Hematopoietic multipotent progenitor cell treated with erythropoietin and hydrocortisone succinate and interleukin-3 and kit ligand, for 4 days (in vitro differentiated cells): ENCODE measurements at regions not wholly inside any gene's neighbourhood (a gene's known extent, or its start where the extent isn't known, plus 50 kb on each side); places are given as distances from the start of the nearest gene placed in this dataset.

Experiments
- DNase-seq: peaks from one replicate; pipeline ENCODE4 v3.0.0-alpha.2; 2015

DNA sequence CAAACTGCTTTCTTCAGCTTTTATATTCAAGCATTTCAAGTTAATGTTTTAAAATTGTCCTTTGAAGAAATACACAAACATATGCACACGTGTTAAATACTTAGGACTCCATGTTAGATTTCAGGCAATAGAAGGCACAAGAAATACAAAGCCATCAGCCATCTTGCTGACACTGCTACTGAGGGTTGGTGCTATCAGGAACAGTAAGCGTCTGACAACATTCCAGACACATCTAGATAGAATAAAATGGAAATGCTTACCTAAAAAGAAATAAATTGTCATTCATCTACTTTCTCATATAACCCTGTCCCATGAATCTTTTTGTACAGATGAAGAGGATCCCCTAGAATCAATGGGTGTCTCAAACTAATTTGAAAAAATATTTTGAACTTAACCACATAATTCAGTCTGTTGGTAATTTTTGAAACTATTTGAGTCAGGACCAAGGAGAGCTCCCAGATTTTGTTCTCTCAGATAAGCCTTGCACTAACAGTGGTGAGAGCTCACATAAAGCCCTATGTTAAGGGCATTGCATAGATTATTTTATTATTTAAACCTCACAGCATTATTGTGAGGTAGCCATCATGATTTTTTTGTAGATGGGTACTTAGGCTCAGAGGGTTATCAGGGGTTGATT lies 631.1 kb upstream of the POU3F2 start:
- DNase-seq, result peak; percentile 28

DNA sequence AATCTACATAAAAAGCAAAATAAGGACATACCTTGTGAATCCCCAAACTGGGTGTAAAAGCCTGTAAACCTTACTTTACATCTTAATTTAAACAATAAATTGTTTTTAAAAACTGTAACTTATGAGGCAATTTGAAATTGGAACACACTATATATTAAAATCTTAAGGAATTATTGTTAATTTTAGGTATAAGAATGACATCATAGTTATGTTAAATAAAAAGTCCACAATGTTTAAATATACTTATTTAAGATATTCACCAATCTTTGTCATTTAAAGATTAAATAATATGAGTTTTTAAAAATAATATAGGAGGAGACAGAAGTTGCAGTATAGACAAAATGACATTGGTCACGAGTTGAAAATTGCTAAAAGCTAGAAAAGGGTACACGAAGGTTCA lies 621.9 kb upstream of the POU3F2 start:
- DNase-seq, result no peak

DNA sequence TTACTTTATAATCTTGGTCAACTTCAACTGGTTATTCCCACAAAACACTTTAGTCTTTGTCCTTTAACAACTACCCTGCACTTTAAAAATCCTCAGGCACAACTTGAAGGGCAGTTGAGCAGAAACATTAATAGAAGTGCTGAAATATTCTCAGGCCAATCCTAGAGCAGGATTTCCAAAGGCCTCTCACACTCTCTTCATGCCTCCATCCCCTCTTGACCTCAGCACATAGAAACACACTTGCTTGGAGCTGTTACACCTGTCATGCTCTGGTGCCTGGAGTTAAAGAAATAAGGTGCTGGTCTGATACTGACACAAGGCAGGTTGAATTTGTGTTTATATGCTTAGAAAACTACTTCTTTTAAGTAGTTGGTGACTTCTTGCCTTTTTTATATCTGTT lies 618.8 kb upstream of the POU3F2 start:
- DNase-seq, result no peak

DNA sequence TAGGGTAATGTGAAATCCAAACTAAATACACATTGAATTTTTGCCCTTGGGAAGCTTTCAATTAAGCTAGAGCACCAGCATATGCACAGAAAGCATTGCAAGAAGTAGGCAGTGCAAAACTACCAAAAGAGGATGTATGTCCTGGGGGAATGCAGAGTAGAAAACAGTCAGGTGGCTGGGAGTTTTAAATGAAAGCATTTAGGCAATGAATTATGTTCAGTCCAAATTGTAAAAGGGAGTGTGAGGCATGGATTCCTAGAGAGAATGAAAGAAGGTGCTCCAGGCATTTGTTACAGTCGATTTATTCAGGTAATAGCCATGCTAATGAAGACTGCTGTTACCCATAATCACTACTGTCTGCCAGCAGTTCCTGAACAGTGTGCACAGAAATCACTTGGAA lies 604.1 kb upstream of the POU3F2 start:
- no peak for DNase-seq

DNA sequence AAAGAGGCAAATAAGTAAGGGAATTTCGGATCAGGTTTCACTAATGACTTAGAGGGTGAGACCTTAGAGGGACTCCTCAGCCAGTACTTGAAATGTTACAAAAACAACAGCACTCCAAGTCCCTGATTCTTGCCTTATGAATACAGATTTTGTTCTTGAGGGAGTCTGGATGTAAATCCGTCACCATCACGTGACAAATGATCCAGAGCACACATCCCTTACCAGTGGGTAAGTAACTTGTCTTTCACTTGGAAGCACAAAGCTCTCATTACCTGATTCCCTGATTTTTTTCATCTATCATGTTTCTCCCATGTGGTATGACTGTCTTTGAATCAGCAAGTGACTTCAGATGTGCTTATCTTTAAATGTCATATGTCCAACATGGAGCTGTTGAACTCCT lies 595.3 kb upstream of the POU3F2 start:
- DNase-seq, result no peak

DNA sequence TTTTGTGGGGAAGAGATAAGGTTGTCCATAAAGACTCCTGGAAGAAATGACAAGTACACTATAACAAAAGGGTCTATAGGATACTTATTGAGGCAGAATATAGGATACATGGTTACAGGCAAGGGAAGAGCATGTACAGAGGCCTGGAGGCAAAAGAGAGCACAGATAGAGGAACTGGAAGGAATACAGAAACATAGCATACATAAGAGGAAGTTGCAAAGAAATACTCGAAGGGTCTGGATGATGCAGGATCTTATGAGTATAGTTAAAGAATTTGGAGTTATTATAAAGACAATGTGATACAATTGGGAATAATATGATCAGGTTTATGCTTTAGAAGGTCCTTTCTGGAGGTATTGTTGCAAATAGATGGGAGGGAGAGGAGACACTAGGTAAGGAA lies 592.7 kb upstream of the POU3F2 start:
- no peak for DNase-seq

DNA sequence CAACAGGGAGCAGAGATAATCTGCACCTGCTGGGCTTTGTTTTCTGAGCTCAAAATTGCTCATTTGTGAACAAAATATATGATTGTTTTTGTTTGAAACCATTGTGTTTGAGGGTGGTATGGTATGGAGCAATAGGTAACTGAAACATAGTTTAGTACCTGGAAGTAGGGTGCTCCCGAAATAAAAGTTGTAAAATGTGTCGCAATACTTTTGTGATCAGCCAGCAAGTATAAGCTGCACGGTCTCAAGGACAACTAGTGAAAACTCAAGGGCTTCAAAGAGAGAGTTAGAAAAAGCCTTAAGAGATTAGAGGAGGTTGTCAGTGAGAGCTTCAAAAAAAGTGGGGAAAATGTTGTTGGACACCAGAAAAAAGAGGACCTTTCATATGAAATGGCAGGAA lies 579.8 kb upstream of the POU3F2 start:
- no peak for DNase-seq

DNA sequence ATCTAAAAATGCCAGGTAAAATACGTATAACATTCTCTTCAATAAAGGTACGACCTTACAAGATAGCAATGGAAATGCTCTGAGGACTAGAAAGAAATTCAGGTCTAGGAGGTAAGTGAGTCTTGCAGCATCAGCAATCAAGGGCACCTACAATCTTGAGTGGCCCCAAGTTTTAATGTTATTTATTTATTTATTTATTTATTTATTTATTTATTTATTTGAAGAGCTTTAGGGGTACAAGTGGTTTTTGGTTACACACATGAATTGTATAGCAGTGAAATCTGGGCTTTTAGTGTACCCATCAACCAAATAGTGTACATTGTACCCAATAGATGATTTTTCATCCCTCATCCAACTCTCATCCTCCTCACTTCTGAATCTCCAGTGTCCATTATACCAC lies 574.0 kb upstream of the POU3F2 start:
- no peak for DNase-seq

DNA sequence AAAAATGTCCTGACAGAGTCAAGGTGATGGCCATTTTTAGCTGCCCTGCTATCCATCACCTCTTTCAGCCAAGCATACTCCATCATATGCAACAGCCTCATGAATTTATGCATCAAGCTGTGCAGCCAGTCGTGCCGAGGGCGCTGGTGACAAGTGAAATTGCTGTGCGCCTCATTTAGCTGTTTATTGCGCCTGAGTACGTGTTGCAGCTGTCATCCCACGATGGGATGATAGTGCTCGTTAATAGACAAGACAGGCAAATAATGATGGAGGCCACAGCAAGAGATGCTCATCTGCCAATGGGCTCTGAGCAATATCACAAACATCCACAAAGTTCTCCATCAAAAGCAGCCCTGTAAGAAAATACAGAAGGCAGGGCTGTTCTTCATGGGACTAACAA lies 562.3 kb upstream of the POU3F2 start:
- DNase-seq, result no peak

DNA sequence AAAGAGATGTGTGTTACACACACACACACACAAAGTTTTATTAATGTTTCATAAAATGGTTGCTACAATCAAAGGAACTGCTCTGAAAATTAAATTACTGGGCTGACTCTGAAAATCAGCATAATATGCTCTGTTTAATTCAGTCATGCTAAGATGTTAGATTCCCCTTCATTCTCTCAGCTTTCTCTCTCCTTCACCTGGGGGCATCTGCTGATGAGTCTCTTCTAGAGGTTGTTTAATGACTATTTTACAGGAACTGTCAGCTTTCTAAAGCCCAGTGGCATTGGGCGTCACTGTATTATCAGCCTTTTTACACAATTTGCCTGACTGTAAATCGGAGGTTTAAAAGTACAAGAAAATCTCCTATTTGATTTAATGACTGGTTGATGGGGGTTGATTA lies 559.7 kb upstream of the POU3F2 start:
- DNase-seq, result no peak

DNA sequence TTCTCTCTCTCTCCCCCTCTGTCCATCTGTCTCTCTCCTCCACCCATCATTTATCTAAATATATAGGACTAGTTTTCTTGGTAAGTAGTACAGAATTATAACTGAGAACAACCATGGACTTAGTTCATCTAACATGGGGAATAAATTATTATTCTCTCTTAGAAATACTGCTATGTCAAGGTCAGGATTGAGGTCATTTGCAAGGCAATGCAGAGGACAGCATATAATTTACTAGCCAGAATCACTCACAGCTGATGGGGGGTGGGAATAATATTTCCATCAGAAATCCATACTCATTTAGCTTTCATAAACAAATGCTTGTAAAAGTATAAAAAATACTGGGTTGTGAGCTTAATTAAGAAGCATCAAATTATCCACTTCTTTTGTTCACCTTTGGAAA lies 553.9 kb upstream of the POU3F2 start:
- no peak for DNase-seq

DNA sequence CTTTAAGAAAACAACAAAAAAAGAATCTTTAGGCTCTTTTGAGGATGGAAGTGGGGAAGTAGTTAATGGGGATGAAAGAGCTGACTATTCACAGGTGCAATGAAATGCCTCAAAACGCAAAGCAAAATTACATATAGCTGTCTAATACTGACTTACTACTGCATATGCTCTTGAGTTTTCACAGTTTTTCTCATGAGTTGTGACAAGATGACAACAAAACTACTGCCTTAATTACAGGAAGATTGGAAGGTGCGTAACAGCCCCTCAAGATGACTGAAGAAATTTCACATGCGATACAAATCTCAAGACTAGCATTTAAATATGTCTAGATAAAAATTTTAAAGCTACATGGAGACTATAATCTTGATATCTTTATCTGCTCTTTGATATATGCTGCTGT lies 547.8 kb upstream of the POU3F2 start:
- DNase-seq, result no peak

DNA sequence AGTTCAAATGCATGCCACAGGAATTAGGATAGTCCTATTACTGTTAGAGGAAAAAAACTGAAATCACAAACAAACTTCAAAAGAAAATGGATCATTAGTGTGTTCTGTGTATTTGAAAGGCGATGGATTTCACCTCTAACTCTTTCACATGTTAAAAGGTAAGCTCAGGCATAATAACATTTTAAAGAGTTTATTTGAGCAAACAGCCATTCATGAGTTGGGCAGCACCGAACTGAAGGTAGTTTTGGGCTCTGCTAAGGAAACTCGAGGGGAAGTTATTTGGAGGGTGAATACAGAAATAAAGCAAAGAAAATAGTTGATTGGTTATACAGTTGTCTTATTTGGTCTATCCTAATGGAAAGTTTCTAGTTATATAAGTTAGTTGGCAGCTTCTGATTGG lies 546.5 kb upstream of the POU3F2 start:
- no peak for DNase-seq

DNA sequence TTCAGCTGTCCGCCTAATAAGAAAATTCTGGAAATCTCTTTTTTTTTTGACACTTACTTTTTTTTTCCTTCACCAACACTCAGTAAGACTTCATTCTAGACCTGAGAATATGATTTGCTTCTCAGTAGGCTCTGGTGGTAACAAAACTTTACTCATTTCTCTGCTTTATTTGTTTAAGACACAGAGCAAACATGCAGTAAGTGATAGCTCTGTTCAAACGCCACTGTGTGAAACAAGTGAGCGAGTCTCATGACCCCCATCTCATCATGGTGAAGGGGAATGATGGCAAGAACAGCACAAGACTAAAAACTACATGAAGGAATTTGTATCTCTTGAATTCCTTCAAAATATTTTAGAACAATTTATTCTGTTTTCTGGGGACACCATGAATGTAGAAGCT lies 541.6 kb upstream of the POU3F2 start:
- DNase-seq, result no peak

DNA sequence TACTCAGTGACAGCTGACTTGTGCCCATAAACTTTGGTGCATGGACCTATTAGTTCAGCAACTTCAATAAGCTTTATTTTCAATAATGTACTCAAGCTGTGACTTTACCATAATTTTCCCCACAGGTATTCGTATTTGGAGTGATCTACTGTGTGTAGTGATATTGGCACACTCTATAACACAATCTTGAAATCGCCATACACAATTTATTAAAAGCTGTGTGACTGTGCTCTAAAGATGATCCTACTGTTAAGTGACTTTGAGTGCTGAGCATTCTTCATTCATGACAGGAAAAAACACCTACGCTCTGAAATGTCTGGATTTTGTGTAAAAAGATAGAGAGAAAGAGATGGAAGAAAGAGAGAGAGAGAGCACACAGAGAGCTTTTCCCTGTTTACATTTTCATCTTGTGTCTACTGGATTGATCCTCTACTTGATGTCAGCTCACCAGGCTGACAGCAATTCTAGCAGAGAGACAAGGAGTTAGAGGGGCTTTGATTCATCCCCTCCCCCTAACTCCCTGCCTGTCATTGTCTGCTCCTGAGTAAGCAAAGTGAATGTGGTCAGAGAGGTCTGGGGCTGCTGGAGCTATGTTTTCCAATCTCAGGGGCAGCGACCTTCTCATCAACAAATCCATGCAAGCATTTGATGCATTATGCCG lies 538.7 kb upstream of the POU3F2 start:
- no peak for DNase-seq

DNA sequence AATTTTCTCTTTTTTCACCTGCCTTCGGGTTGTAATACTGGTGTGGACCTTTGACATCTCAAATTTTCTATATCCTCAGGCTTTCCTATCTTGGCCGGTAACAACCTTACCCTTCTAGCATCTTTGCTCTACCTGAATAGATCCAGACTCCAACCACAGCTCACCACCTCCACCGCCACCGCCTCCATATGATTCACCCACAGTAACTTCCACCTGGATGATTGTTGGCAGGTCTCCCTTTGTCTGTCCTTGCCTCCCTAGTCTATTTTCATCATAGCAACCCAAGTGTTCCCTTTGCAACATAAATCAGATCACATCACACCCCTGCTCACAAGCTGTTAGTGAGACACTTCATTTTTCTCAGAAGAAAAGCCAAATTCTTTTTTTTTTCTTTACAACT lies 525.8 kb upstream of the POU3F2 start:
- DNase-seq, result no peak

DNA sequence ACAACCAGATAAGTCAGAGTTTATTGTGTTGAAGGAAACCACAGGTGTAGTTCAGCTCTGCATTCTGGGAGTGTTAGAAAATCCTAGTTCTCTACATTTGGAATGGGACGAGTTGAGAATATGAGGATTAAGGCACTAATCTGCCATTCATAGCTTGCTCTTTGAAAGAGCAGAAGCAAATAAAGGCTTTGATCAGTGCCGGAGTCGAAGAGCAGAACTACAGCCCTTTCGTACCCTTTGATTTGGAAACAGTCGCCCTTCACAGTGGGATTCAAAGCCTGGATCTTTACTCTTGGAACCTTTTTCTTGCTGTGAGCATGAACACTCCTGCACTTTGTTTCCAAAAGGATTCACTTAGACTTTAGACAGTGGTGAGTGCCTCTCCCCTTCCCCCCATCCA lies 523.9 kb upstream of the POU3F2 start:
- no peak for DNase-seq

DNA sequence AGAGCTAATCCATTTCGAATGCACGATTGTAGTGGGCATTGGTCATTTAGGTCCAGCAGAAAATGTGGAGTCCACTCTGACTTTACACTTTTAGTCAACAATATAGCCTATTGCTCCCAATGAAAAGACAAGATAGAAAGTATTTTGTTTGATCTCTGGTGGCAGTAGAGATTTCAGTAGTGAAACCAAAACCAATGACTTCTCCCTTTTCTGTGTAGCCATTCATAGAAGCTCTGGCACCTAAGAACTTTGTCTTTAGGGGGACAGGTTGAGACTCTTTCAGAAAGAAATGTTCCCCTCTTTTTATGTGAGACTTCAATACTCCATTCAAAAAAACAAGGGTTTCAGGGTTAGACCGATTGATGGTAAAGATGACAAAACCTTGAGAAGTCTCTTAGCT lies 510.8 kb upstream of the POU3F2 start:
- DNase-seq, result no peak

DNA sequence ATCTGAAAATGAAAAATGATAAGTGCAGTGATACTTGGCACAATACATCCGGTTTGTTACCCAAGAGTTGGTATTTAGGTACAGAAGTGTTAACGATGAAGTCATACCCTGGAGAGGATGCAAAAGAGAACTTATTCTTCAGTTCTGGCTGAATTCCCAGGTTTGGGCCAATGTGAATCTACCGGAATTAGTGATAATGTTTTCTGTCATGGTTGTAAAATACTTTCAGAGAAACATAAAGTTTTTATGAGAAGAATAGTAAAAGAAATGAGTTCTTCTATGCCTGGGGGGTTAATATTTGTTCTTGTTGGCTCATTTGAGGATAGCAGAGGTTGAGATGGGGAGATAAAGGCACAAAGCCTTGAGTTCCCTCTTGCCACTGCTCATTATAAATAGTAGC lies 509.9 kb upstream of the POU3F2 start:
- no peak for DNase-seq

DNA sequence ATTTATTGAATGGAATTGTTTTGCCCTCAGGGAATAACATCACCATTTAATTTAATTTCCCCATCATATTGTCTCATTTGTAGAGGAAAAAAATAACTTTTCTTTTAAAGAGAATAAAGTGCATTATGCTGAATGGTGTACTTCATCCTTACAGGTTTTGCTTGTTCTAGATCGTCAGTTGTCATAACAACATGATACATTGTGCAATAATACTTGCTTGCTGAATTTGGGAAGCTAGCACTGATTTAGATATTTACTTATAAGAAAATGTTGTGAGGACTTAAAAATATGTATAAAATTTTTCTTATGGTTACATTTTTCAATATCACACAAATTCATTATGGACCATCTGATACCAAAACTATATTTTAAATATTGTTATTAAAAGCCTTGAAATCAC lies 509.0 kb upstream of the POU3F2 start:
- DNase-seq, result no peak

DNA sequence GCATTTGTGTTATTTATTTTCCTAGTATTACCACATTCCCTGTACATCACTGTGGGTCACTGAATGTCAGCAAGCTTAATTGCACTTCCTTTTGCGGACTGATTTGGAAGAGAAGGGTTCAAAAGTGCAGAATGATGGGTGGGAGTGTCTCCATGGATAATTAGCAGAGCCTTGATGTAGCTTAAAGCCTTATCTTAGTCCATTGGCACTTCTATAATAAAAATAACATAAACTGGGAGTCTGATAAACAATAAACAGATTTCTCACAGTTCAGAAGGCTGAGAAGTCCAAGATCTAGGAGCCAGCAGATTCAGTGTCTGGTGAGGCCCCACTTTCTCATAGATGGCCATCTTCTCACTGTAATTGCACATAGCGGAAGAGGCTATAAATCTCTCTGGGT lies 501.1 kb upstream of the POU3F2 start:
- no peak for DNase-seq

DNA sequence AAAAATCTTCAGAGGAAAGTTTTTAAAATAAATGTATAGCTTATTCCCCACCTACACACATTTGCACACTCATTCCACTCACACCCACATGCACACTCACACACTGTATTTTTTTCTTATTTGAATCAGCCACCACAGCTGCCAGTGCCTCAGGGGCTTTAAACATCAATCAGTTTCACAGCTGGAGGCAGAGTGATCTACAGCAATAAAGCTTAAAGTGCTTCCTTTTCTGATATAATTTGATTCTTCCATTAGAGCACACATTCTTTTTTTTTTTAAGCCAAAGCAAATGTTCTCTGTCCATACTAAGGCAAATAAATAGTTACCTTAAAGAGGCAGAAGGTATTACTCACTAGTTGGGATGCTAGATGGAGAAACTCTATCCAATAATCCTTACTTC lies 498.8 kb upstream of the POU3F2 start:
- DNase-seq, result no peak

DNA sequence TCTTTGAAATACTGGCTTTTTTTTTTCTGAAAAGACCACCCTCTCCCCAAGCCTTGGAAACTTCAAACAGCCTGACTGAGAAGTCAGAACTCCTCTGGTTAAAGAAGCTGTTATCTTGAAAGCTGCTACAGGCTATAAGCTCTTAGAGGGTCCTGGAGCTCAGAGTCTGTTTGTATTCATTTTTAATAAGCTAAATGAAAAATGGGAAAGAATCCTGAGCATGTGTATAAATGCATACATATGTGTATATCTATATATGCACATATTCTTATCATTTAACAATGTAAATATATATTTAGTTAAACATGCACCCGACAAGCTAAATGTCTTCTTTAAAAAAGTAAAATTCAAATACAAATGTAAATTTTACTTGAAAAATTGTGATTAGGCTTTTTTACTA lies 494.9 kb upstream of the POU3F2 start:
- no peak for DNase-seq

DNA sequence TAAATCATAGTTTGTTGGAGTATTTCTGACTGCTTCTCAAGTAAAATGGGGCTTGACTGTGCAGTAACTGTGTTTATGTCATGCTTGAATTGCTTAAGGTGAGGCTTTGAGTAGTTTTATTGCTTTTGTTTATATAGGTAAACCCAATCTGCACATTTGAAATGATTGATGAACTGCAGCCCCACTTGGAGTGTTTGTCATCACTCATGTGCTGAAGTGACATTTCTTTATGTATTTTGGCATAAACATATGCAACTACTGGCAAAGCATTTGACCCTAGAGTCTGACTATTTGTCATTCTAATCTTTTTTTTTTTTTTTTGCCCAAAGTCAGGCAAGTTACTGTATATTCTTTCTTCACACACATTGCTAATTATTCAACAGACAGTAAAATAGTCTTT lies 491.4 kb upstream of the POU3F2 start:
- DNase-seq, result no peak

DNA sequence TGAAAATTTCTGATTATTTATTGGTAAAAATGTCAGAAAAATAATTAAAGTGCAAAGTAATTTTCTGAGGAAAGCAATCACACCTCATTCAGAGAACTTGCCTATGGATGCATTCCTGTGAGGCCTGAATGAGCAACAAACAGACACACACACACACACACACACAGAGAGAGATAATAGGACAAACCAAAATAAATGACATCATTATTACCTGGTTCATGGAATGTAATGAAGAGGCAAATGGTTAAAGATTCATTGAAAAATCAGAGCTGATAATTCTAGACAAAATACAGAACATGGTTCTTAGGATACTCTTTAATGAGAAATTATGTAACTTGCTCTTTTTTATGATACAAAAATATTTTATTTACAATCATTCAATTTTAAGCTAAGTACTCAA lies 490.6 kb upstream of the POU3F2 start:
- DNase-seq, result no peak
